Ishikawa (cell line): ENCODE measurements at regions not wholly inside any gene's neighbourhood (a gene's known extent, or its start where the extent isn't known, plus 50 kb on each side); places are given as distances from the start of the nearest gene placed in this dataset.

Experiments used
- CEBPB ChIP-seq: IDR thresholded peaks from 2 replicates; pipeline ENCODE4 v1.6.1; 2012
- EP300 ChIP-seq: IDR thresholded peaks from 2 replicates; pipeline ENCODE4 v1.6.1; 2012; ENCODE audit warnings: borderline replicate concordance
- FOXM1 ChIP-seq: IDR thresholded peaks from 2 replicates; pipeline ENCODE4 v1.6.1; 2012; ENCODE audit warnings: low read depth, borderline replicate concordance
- MAX ChIP-seq: IDR thresholded peaks from 2 replicates; pipeline ENCODE4 v1.6.1; 2012
- RAD21 ChIP-seq: IDR thresholded peaks from 2 replicates; pipeline ENCODE4 v1.6.1; 2012; ENCODE audit warnings: low read depth
- REST ChIP-seq: IDR thresholded peaks from 2 replicates; pipeline ENCODE4 v1.6.1; 2012; ENCODE audit warnings: low read depth, mild to moderate bottlenecking
- TAF1 ChIP-seq: IDR thresholded peaks from 2 replicates; pipeline ENCODE4 v1.6.1; 2012; ENCODE audit warnings: low read depth, mild to moderate bottlenecking
- TCF12 ChIP-seq: IDR thresholded peaks from 2 replicates; pipeline ENCODE4 v1.6.1; 2012; ENCODE audit warnings: low read depth
- TEAD4 ChIP-seq: IDR thresholded peaks from 2 replicates; pipeline ENCODE4 v1.6.1; 2012
- USF1 ChIP-seq: IDR thresholded peaks from 2 replicates; pipeline ENCODE4 v1.6.1; 2012
- YY1 ChIP-seq: IDR thresholded peaks from 2 replicates; pipeline ENCODE4 v1.6.1; 2012; ENCODE audit warnings: low read depth

- TF ChIP-seq TCF12, result no peak
- TF ChIP-seq USF1, result no peak
- no peak for TF ChIP-seq EP300
- TF ChIP-seq RAD21, result no peak
- no peak for TF ChIP-seq REST
- TF ChIP-seq TEAD4, result no peak
- TF ChIP-seq MAX, result no peak
- TF ChIP-seq CEBPB, result no peak
- no peak for TF ChIP-seq TAF1
- no peak for TF ChIP-seq YY1
- TF ChIP-seq FOXM1, result no peak
These were observed 680.2 kb downstream of the CCSER2 start for GRCh38 chr10:85008488-85009184.
